HFF-Myc (cell line): ENCODE measurements at regions not wholly inside any gene's neighbourhood (a gene's known extent, or its start where the extent isn't known, plus 50 kb on each side); places are given as distances from the start of the nearest gene placed in this dataset.
"Not testable (repeated sequence)": the region's sequence is repeated elsewhere in the genome, so short reads cannot be mapped to it uniquely, and the experiment has no call there.

Experiments used
- DNase-seq: peaks from one replicate; pipeline ENCODE4 v3.0.0-alpha.2; 2011; ENCODE audit warnings: low read depth; ENCODE audit errors: extremely low read depth
- H3K4me3 ChIP-seq: replicated peaks from 2 replicates; pipeline ENCODE4 v1.5.1; 2011; ENCODE audit warnings: low read depth, mild to moderate bottlenecking, control low read depth, low read length
- CTCF ChIP-seq: IDR thresholded peaks from 2 replicates; pipeline ENCODE4 v1.5.1; 2012; ENCODE audit warnings: mild to moderate bottlenecking, low read depth, low read length, control low read depth; ENCODE audit errors: missing control alignments

DNA sequence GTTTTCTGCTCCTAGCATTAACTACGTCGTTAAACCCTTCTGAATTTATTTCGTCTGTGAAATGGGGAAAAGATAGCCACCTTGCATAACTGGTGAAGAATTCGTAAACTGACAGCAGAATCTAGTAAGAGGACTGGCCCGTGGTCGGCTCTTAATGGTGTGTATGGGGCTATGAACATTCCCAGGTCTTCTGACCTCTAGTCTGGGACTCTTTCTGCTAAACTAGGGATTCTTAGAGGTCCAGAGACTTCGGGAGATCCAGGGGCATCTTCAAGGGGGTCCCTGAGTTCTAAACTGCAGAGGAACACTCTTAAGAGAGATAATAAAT, 231.1 kb upstream of the SERP2 start:
- H3K4me3 ChIP-seq: peak overlapping the region; percentile 53
- TF ChIP-seq CTCF: no peak
- no peak for DNase-seq

DNA sequence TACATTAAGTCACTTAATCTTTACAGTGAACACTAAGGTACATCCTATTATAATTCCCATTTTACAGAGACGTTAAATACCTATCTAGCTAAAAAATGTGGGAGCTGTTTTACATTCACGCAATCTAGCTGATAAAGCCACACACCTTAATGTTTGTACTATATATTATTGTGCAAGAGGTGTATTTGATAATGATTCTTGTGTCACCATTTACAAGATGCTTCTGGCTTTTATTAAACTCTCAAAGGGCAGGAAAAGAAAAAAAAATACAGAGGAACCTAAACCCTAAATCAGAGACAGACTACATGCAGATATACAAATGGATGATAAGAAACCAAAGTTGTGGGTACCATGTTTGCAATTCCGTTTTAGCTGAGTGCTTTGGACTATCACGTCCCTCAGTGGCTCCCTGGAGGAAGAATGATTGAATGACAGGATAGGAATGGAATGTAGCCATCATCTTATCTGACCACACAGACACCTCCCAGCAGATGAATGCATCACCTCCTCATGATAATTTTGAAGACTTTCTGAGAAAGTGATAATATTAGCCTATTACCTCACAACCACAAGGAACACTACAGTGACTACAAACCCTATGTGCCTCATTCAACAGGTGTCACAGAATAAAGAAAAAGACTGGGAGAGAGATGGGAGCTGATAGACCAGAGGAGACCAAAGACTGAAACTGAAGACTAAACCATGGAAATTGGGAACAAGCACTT, 230.5 kb upstream of the SERP2 start:
- no peak for DNase-seq
- peak overlapping the region; percentile 53; the same call in 1 of the 2 replicates for H3K4me3 ChIP-seq
- TF ChIP-seq CTCF: no peak

GRCh38 chr13:44146138-44146537, 227.5 kb upstream of the SERP2 start:
- TF ChIP-seq CTCF: no peak
- no peak overlapping the region for H3K4me3 ChIP-seq
- no peak for DNase-seq

- DNase-seq: no peak
- H3K4me3 ChIP-seq: no peak overlapping the region
- TF ChIP-seq CTCF: no peak
Measured at GRCh38 chr13:44147233-44147632, 226.4 kb upstream of the SERP2 start.

GRCh38 chr13:44147648-44148047, 226.0 kb upstream of the SERP2 start:
- no peak for DNase-seq
- no peak overlapping the region for H3K4me3 ChIP-seq
- TF ChIP-seq CTCF: no peak

GRCh38 chr13:44148159-44148914, 225.3 kb upstream of the SERP2 start:
- DNase-seq: no peak
- no peak overlapping the region for H3K4me3 ChIP-seq
- TF ChIP-seq CTCF: no peak

- DNase-seq, H3K4me3 ChIP-seq: not testable (repeated sequence)
Measured at GRCh38 chr13:44149231-44149630, 224.4 kb upstream of the SERP2 start.
